ENCODE measurements at regions not wholly inside any gene's neighbourhood (a gene's known extent, or its start where the extent isn't known, plus 50 kb on each side); places are given as distances from the start of the nearest gene placed in this dataset.

DNA sequence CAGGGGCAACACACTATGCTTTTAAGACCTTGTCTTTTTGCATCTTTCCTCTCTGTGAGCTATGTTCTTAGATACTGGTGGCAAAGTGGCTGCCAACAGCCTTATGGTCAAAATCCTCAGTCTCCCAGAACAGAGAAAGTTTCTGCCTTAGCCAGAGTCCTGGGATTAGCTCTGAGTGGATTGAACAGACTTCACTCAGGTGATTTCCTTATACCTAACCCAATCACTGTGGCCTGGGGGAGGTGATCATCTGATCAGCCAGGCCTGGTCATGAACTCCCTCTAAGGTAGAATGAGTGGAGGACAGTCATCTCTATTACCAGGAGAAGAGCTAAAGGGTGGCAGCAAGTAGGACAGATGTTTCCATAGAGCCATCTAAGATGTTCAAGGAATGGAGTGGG is 218.5 kb upstream of the E2F8 start:
- Histone ChIP-seq H3K9ac (ENCODE audit: low read depth, low read length) (no peak overlapping the region), H3K4me1 (ENCODE audit: insufficient read depth, low read length) (peaks cover 12% of the 10 kb centered on the region; the same call in 1 of the 2 replicates), H3K9me3 (ENCODE audit: control insufficient read depth, insufficient read depth, low read length) (no peaks in the 10 kb centered on the region), H3K36me3 (ENCODE audit: insufficient read depth, low read length) (no peaks in the 10 kb centered on the region)

DNA sequence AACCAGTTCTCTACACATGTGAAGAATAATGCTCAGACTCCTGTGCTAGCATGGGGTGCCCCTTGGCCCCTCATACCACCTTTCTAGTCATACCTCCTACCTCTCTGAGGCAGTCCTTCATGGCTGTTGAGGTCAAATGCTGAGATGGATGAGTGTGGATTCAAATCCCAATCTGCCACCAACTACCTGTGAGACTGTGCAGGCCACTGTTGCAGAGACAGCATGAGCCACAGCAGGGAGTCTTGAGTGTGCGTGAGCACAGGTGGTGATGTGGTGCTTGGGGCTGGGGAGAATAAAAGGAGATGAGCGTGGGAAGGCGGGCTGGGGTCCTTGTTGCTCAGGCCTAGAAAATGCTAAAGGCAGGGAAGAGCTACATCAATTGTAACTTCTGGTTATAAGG is 218.0 kb upstream of the E2F8 start:
- H3K9ac ChIP-seq (ENCODE audit: low read depth, low read length) = no peak overlapping the region
- H3K4me1 ChIP-seq (ENCODE audit: insufficient read depth, low read length) = peaks cover 16% of the 10 kb centered on the region
- H3K36me3 ChIP-seq (ENCODE audit: insufficient read depth, low read length) = no peaks in the 10 kb centered on the region
- no peaks in the 10 kb centered on the region for H3K9me3 ChIP-seq (ENCODE audit: control insufficient read depth, insufficient read depth, low read length)

DNA sequence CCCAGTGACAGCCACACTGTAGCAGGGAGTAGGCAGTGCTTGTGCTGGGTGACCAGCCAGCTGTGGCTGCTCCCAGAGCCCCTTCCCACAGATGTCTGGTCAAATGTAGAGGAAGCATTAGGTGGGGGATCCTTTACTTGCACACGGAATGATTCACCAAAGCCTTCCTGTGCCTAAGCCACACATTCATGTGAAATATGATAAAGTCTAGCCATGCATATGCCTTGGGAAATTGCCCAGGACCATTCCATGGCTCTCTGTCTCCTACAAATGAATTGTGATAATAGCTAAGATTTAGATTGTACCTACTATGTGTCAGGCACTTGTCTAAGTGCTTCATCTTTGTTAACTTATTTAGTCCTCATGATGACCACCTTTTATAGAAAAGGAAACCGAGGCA is 217.5 kb upstream of the E2F8 start:
- no peaks in the 10 kb centered on the region for H3K36me3 ChIP-seq (ENCODE audit: insufficient read depth, low read length)
- no peaks in the 10 kb centered on the region for H3K9me3 ChIP-seq (ENCODE audit: control insufficient read depth, insufficient read depth, low read length)
- no peak overlapping the region for H3K9ac ChIP-seq (ENCODE audit: low read depth, low read length)
- peaks cover 18% of the 10 kb centered on the region for H3K4me1 ChIP-seq (ENCODE audit: insufficient read depth, low read length)

DNA sequence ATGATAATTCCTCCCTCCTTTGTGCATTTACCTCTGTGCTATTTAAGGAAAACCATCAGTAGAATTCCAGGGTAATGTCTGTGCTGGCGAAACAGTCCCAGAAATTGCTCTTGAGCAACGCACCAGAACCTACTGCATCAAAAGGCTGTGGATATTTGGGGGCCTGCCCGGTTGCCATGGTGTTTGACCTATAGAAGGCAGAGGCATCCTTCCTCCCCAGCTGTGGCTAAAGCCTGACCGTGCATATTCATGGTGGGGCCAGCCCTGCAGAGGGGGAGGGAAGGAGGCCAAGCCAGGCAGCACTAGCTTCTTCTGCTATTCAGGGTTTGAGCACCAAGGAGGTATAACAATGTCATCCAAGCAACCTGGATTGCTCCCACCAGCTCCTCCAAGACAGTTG is 215.0 kb upstream of the E2F8 start:
- H3K9ac ChIP-seq (ENCODE audit: low read depth, low read length) = no peak overlapping the region
- peaks cover 18% of the 10 kb centered on the region for H3K4me1 ChIP-seq (ENCODE audit: insufficient read depth, low read length)
- no peaks in the 10 kb centered on the region for H3K9me3 ChIP-seq (ENCODE audit: control insufficient read depth, insufficient read depth, low read length)
- H3K36me3 ChIP-seq (ENCODE audit: insufficient read depth, low read length) = no peaks in the 10 kb centered on the region

DNA sequence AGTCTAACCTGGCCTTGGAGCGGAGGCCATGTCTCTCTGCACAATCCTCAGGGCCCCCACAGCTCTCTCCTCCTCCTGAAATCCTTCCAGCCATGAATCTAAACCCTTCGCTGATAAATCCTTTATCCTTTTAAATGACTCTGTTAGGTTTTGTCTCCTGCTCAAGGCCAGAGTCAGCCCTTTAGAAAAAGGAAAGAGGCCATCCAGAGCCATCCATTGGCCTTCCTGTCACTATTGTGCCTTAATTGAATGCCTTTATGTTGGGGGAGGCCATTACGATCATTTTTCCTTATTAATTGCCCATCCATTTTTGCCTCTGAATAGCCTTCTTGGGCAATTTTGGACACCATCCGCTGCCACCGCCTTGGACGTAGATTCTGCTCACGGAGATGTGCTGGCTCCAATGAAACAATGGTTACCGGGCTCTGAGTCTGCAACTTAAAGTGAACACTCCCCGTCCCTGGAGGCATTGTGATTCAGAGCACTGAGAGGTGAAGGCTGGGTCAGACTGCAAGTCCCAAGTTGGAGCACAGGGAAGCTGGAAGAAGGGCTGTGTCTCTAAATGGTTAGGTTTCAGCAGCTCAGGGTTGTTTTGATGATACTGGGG is 213.0 kb upstream of the E2F8 start:
- Histone ChIP-seq H3K9ac (ENCODE audit: low read depth, low read length) (no peak overlapping the region), H3K36me3 (ENCODE audit: insufficient read depth, low read length) (no peaks in the 10 kb centered on the region), H3K4me1 (ENCODE audit: insufficient read depth, low read length) (peaks cover 18% of the 10 kb centered on the region), H3K9me3 (ENCODE audit: control insufficient read depth, insufficient read depth, low read length) (no peaks in the 10 kb centered on the region)

DNA sequence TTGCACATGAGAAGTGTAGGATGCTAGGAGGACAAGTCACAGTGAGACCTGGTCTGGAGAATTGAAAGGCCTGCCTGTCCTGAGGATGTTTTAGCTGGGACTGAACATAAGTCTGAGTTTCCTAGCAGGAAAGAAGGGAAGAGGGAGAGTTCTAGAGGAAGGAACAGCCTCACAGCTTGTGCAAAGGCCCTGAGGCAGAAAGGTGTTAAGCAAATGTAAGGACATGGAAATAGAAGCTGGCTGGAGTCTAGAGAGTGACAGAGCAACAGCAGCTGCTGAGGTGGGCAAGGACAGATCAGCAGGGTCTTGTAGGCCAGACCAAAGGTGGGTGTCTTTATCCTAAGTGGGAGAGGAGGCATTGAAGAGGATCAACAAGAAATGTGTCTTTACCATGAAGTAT is 210.9 kb upstream of the E2F8 start:
- Histone ChIP-seq H3K9me3 (ENCODE audit: control insufficient read depth, insufficient read depth, low read length) (no peaks in the 10 kb centered on the region), H3K36me3 (ENCODE audit: insufficient read depth, low read length) (no peaks in the 10 kb centered on the region), H3K4me1 (ENCODE audit: insufficient read depth, low read length) (peaks cover 18% of the 10 kb centered on the region), H3K9ac (ENCODE audit: low read depth, low read length) (no peak overlapping the region)

DNA sequence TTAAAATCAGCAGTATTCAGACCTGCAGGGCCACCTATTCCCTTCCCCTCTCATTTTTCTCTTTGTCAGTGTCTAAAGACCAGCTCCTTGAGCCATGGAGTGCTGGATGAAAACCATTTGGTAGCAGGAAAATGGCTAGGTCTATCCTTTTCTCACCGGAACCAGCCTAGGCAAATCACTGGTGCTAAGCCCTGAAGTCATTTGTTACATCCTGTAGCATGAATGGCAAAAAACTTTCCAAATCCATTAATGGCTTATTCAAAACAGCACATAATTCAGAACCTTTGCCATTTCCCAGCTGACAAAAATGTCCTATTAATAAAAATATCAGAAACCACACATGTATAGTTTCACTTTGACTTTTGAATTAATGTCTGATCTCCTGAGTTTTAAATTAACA is 209.5 kb upstream of the E2F8 start:
- Histone ChIP-seq H3K36me3 (ENCODE audit: insufficient read depth, low read length) (no peaks in the 10 kb centered on the region), H3K9ac (ENCODE audit: low read depth, low read length) (no peak overlapping the region), H3K9me3 (ENCODE audit: control insufficient read depth, insufficient read depth, low read length) (no peaks in the 10 kb centered on the region), H3K4me1 (ENCODE audit: insufficient read depth, low read length) (peaks cover 8% of the 10 kb centered on the region)

DNA sequence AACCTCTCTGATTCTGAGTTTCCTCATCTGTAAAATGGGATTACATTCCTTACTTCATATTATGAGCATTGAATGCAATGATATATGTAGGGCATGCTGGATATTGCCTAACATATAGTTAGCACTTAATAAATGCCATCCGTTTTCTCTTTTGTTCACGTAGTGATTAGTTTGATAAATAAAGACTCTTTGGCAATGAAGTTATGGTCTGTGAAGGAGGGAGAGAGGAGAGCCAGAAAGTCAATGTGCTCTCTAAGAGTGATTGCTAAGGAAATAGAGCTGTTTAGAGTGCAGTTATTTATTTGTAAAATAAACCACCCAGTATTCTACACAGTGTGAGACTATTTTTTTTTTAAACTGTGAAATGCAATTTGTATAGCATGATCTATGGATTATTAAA is 207.9 kb upstream of the E2F8 start:
- H3K4me1 ChIP-seq (ENCODE audit: insufficient read depth, low read length) = 0 out of 2 replicates have a peak, but pooled peaks cover 2% of the 10 kb centered on the region
- H3K36me3 ChIP-seq (ENCODE audit: insufficient read depth, low read length) = no peaks in the 10 kb centered on the region
- H3K9ac ChIP-seq (ENCODE audit: low read depth, low read length) = no peak overlapping the region
- no peaks in the 10 kb centered on the region for H3K9me3 ChIP-seq (ENCODE audit: control insufficient read depth, insufficient read depth, low read length)

DNA sequence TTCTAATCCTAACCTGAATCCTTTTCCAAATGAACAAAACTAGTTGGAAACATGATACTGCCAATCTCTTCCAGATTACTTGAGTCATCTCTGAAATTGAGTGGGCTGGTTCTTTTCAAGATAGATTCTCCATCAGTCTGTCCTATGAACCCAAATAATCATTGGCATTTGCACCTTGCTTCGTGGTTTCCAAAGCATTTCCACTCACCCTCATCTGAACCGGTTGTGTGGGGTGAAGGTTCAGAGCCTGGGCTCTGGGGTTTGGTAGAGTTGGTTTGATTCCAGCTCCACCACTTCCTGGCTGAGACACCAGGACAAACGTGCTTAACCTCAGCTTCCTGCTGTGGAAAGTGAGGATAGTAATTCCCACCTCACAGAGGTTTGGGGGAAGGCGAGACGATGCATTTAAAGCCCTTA is 206.4 kb upstream of the E2F8 start:
- Histone ChIP-seq H3K9me3 (ENCODE audit: control insufficient read depth, insufficient read depth, low read length) (no peaks in the 10 kb centered on the region), H3K36me3 (ENCODE audit: insufficient read depth, low read length) (no peaks in the 10 kb centered on the region), H3K4me1 (ENCODE audit: insufficient read depth, low read length) (no peaks in the 10 kb centered on the region; the same call in 1 of the 2 replicates)

DNA sequence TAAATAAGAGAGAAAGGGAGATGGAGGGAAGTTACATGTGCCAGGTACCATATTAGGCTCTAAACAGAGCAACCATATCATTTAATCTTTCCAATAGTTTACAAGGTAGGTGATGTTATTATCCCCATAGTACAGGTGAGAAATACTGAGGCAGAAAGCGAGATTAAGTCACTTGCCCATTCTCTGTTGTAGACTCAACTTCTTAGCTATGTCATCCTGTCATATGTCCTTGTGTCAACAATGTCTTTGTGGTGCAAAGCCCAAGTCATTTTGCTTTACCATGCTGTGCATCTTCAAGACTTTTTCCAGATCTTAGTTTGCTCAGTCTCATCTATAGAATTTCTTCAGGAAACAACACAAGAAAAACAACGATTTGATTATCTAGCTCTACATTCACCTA is 205.0 kb upstream of the E2F8 start:
- Histone ChIP-seq H3K9ac (ENCODE audit: low read depth, low read length) (no peak overlapping the region), H3K36me3 (ENCODE audit: insufficient read depth, low read length) (no peaks in the 10 kb centered on the region), H3K4me1 (ENCODE audit: insufficient read depth, low read length) (no peaks in the 10 kb centered on the region; the same call in 1 of the 2 replicates), H3K9me3 (ENCODE audit: control insufficient read depth, insufficient read depth, low read length) (no peaks in the 10 kb centered on the region)

More for the DNA sequence above, 206.4 kb upstream of the E2F8 start:
- no peak overlapping the region for H3K9ac ChIP-seq (ENCODE audit: low read depth, low read length)

DNA sequence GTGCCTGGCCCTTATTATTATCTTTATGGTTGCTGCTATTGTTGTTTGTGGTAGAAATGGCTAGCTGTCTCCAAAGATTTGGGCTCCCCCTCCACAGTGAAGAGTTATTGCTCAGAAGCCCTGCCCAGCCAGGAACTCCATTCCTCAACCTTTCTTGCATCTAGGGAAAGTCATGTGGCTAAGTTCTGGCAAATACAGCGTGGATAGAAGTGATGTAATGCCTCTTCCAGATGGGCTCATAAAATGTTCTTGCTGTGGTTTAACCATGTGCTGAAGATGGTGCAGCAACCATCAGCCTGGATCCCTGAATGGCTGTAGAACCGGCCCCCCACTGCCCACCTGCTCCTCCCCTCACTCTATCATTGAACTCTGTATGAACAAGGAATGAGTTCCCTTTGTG is 203.5 kb upstream of the E2F8 start:
- Histone ChIP-seq H3K9me3 (ENCODE audit: control insufficient read depth, insufficient read depth, low read length) (no peaks in the 10 kb centered on the region), H3K36me3 (ENCODE audit: insufficient read depth, low read length) (no peaks in the 10 kb centered on the region), H3K4me1 (ENCODE audit: insufficient read depth, low read length) (no peaks in the 10 kb centered on the region; the same call in 1 of the 2 replicates), H3K9ac (ENCODE audit: low read depth, low read length) (no peak overlapping the region)

DNA sequence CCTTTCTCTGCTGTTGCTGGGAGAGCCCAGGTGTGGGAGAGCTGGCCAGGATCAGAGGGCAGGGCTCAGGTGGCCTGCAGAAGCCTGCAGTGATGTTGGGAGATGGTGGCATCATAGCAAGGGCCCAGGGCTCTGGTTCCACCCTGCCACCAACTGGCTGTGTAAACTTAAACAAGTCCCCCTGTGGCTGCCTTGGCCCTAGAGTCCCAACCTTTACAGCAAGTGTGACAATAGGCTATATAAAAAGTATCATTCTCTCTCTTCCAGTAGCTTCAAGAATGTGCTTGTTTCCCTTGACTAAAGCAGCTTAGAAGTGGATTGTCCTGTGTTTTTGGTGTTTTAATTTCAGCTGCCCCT is 201.8 kb upstream of the E2F8 start:
- Histone ChIP-seq H3K9ac (ENCODE audit: low read depth, low read length) (no peak overlapping the region), H3K4me1 (ENCODE audit: insufficient read depth, low read length) (no peaks in the 10 kb centered on the region; the same call in 1 of the 2 replicates), H3K9me3 (ENCODE audit: control insufficient read depth, insufficient read depth, low read length) (no peaks in the 10 kb centered on the region), H3K36me3 (ENCODE audit: insufficient read depth, low read length) (no peaks in the 10 kb centered on the region)

DNA sequence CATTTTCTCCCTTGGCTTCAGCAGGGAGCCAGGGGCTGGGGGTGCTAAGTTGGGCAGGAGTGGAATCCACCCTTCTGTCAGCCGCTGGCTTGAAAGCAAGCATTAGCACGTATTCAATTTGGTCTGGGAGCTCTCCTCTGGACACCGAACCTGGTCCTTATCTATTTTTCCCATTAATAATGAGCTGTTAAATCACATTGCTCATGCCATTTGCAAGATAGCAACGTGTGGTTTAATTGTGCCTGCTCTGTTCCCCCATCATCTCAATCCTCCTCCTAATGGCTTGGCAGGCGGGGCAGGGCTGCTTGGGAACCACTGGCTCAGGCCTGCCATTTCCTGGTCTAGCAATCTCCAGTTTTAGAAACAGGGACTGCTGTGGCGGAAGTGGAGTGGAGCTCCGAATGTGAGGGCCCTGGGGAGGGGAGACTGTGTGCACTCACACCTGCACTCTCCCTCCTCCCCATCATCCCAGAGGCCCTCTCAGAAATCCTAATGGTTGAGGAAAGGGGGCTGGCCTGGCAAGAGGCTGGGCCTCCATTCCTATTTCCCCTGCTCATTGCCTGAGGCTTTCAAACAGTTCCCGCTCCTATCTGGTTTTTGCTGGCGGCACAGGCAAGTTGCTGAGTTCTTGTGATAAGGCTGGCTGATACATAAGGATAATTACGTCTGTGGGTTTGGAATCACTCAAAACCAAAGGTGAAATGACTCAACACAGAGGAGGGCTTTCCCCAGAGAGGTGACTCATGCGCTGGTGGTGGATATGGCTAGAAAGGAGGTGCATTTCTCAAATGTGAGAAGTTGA is 201.2 kb upstream of the E2F8 start:
- H3K9ac ChIP-seq (ENCODE audit: low read depth, low read length) = no peak overlapping the region
- H3K9me3 ChIP-seq (ENCODE audit: control insufficient read depth, insufficient read depth, low read length) = no peaks in the 10 kb centered on the region
- no peaks in the 10 kb centered on the region for H3K36me3 ChIP-seq (ENCODE audit: insufficient read depth, low read length)
- no peaks in the 10 kb centered on the region; the same call in 1 of the 2 replicates for H3K4me1 ChIP-seq (ENCODE audit: insufficient read depth, low read length)

DNA sequence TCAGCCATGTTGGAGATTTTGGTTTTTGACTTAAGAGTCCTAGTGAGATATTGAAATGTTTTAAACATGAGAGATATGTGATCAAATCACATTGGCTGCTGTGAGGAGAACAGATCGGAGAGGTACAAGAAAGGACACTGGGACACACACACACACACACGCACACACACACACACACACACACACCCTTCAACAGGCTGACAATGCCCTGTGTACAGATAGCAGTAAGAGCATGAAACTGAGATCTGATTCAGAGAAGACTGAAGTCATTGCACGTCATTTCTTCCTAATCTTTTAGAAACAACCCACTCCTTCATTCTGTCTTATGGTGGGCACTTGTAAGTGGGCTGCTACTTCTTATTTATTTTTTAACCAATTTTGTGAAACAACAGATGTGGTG is 200.5 kb upstream of the E2F8 start:
- H3K9me3 ChIP-seq (ENCODE audit: control insufficient read depth, insufficient read depth, low read length) = no peaks in the 10 kb centered on the region
- no peaks in the 10 kb centered on the region for H3K36me3 ChIP-seq (ENCODE audit: insufficient read depth, low read length)
- no peaks in the 10 kb centered on the region; the same call in 1 of the 2 replicates for H3K4me1 ChIP-seq (ENCODE audit: insufficient read depth, low read length)
- no peak overlapping the region for H3K9ac ChIP-seq (ENCODE audit: low read depth, low read length)

DNA sequence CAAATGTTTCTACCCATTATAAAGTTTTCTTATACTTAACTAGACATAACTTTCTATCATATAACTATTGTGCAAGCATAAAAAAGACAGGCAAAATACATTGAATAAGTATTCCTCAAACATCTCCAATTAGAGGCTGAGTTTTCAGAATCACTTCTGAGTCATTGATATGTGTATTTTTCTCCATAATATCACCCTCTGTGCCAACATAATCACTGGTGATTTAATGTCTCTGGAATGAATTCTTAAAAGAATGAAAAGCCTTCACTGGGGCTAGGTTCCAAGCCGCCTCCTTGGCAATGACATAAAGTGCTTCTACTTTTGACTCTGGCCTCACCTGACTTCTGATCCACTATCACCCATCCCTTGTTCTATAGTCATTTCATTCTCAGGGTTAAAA is 197.0 kb upstream of the E2F8 start:
- Histone ChIP-seq H3K9me3 (ENCODE audit: control insufficient read depth, insufficient read depth, low read length) (no peaks in the 10 kb centered on the region), H3K36me3 (ENCODE audit: insufficient read depth, low read length) (no peaks in the 10 kb centered on the region), H3K4me1 (ENCODE audit: insufficient read depth, low read length) (peaks cover 9% of the 10 kb centered on the region), H3K9ac (ENCODE audit: low read depth, low read length) (no peak overlapping the region)

All from ES-I3 (cell line).